Activated CD4-positive, alpha-beta T cell treated with anti-CD3 and anti-CD28 coated beads, Interleukin-2, Interleukin-4, amounts not matched to agents 100 ng/mL and 50 ng/mL, durations not matched to agents 16 hours and 8 hours (primary cell): ENCODE measurements at regions not wholly inside any gene's neighbourhood (a gene's known extent, or its start where the extent isn't known, plus 50 kb on each side); places are given as distances from the start of the nearest gene placed in this dataset.

Experiments
- DNase-seq: peaks from one replicate; pipeline ENCODE4 v3.0.0-alpha.2; 2020; ENCODE audit warnings: low spot score

DNA sequence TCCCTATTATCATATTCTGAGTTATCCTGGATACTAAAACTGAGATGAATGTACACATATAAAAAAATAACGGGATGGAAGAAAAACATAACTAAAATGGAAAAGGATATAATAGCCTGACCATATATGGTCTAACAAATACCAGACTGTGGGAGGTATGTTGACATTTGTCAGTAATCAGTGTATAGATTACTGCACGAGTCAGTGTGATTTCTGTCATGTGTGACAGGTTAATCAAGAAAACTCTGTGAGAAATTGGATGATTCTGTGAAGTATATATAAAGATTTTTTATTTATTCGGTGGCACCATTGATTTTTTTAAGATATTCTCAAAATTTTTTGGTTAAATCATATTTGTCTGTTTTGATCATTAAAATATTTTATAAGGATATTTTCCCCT lies 547.3 kb upstream of the B3GALT2 start:
- no peak for DNase-seq

DNA sequence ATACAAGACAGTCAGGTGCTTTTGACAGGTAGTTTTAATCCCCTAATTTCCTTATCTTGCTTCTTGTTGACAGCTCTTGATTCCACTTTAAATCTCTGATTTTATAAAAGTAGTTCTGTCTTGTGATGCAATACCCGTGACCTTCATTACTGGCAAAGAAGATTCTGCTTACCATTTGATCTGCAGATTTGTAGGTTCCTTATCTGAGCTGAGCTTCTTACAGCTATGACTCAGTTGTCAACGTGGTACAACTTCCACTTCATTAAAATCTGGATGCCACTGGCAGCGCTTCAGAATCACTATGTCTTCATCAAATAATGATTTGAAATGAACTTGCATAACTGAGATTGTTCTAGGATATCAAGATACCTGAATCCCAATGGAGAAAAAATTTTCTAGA lies 543.6 kb upstream of the B3GALT2 start:
- no peak for DNase-seq

DNA sequence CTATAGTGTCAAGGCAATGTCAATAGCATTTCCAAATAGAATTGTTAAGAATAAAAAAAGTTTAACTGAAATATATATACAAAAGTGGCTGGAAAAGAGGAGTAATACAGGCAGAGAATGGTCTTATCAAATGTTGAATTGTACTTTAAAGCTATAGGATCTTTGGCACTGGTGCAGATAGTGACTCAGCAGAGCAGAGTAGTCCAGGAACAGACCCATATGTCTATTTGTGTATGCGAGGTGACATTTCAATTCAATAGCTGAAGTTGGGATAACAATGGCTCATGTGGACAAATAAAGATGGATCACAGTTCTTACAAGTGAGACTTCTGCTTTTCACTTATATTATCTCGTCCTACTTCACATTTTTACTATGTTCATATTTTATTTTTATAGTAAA lies 543.0 kb upstream of the B3GALT2 start:
- DNase-seq: no peak

DNA sequence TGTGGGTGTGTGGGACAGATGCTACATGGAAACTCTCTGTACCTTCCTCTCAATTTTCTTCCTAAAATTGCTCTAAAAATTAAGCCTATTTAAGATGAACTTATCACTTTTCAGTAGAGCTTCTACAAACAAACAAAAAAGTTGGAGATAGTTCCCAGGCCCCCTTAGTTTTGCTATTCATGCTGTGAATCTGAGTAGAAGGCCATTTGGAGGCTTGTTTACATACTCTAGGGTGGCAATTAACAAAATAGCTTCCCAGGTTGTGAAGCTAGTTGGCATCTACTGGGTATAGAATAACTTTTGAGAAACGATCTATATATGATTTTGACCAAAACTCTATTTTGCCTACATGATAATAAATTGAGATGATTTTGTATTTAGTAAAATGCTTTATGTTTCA lies 541.4 kb upstream of the B3GALT2 start:
- no peak for DNase-seq

DNA sequence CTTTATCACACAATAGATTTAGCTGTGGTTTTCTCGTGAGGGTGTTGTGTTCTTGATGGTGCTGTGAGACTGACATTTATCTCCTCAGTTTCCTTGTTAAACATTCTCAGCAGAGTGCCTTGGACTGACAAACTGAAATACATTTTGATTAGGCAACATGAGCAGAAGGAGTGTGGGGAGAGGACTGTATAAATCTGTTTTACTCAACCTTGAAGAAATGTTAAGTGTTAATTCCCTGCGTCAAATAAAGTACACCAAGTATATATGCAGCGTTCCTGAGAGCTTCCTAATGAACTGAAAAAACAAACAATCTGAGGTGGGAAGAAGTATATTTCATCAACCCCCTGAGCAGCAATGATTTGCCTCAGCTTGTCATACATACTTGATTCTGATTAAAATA lies 540.3 kb upstream of the B3GALT2 start:
- no peak for DNase-seq

DNA sequence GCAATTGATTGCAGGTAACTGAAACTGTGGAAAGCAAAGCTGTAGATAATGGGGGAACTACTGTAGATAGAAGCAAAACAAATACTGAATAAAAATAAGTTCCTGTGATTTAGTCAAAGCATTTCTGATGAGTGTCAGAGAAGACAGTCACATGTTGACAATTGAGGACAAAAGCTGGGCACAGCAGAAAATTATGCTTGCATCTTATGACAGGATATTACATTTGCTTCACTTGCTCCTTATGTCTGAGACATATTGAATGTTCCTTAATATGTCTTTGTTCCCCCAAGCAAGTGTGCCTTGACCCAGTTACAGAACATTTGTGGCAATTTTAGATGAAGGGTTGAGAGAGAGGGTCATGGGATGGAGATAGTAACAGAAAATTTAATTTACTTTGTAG lies 526.0 kb upstream of the B3GALT2 start:
- no peak for DNase-seq

DNA sequence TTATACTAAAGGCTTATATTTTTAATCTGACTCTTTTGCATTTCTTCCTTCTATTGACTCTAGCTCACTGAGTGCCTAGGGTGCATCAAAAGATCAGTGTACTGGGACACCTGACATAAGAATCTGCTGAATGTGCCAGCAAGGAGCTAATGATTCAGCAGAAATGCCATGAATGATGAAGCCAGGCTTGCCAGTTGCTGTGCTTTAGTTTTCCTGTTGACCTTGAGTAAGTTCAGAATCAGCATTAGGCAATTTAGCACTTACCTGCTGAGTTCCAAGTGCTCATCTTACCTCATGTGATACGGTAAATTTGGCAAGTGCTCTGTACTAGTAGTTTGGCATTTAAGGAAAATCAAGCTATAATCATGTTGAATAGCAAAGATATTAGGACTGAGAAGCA lies 523.2 kb upstream of the B3GALT2 start:
- no peak for DNase-seq

DNA sequence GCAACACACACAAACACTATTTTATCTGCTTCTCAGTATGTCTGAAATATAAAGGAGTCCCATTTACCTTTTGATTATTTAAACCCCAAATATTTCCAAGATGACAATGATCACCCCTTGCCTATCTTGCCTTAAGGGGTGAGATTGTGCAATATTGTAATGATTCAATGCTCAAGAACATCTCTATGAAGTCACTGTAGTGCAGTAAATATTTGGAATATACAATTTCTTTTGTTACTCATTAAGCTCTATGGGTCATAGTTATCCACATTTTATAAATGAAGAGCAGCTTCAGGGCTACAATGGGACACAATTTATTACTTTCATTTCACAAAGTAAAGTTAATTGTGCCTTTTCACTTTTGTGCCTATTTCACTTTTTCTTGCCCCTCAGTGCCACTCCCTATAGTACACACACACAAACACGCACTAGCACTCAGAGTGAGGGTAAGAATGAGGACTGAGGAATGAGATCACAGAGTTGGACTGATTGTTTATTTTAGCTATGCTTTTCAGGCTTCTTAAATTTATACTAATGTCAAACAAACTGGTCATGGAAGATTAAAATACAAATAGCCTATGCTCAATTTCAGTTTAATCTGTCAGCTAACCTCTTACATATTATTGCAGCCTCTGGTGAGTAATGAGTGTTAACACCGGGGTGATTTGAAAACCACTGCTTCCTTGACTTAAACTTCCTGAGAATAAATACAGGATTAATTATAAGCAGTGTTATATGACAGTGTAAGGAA lies 521.0 kb upstream of the B3GALT2 start:
- no peak for DNase-seq

DNA sequence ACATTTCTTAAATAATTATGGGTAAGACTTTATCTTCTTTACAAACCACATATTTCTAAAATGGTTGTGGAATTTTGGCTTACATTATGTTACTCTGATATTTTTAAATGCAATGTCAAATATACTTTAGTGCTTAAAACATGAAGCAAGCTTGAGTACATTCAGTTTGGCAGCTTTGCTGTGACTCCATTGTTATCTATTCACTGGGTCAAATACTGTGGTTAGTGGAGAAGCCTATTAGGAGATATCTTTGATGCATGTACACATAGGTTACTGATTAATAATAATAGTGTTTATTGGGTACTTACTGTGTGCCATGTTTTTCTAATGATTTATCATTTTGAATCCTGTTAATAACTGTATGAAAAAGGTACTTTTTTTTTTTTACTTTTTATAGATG lies 520.4 kb upstream of the B3GALT2 start:
- DNase-seq: no peak

DNA sequence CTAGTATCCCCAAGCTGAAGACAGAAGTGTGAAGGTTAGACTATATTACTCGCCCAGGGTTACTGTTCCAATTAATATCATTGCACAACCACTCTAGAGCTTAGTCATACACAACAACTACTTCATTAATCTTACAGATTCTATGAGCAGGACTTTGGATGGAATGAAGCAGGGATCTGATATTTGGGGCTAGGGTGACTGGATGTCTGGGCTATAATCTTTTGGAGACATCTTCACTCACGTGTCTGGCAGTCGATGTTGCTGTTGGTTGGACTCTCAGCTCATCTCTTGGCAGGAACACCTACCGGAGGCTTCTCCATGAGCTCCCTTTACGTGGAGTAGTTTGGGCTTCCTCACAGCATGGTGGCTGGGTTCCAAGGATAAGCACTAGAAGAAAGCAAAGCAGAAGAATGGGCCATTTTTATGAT lies 519.2 kb upstream of the B3GALT2 start:
- no peak for DNase-seq

DNA sequence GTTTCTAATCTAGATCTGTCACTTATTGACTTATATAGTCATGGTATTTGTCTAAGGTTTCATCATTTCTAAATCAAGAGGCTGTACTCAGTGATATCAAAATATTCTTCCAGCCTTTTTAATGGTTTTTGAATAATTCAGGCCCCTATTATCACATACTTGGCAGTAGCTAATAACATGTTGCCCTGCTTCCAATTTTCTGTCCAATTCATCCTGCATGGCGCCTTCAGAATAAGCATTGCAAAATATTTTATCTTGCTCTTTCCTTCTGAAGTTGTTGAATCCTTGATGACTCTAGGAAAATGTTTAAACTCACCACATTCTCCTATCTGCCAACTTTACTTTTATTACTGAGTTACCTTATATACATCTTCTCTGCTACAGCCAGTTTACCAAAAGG lies 517.2 kb upstream of the B3GALT2 start:
- no peak for DNase-seq

DNA sequence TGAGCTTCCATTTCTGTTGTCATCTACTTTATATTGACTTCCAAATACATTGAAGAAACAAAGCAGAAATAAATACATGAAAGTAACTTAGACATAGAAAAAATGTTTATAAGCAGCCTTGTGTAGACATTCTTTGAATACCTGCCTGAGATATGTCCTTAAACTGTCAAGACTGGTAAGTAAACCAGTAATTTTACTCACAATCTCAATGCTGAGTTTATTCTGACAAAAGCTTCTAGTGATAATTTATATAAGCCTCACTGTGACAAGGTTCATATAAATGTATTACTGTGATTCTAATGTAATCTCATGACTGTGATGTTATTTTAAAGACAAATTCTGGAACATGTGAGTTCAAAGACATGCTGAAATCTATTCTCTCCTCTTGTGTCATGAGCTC lies 516.7 kb upstream of the B3GALT2 start:
- no peak for DNase-seq

DNA sequence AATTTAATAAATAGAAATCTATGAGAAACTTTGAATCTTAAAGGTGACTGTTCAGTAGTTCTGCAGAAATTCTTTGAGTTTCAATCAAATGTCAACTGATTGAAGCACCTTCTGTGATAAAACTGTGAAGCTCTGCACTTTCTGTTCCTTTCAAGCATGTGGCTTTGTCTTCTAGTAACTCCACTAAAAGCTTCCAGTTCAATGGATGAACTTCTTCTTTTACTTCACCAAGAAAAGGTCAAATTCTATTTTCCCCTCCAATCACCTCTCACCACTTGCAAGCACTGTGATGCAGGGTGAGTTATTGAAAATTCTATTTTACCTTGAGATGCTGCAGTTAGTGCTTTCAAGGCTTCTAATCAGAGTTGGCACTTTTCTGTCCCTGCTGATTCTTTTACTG lies 515.3 kb upstream of the B3GALT2 start:
- DNase-seq: peak; percentile 6

DNA sequence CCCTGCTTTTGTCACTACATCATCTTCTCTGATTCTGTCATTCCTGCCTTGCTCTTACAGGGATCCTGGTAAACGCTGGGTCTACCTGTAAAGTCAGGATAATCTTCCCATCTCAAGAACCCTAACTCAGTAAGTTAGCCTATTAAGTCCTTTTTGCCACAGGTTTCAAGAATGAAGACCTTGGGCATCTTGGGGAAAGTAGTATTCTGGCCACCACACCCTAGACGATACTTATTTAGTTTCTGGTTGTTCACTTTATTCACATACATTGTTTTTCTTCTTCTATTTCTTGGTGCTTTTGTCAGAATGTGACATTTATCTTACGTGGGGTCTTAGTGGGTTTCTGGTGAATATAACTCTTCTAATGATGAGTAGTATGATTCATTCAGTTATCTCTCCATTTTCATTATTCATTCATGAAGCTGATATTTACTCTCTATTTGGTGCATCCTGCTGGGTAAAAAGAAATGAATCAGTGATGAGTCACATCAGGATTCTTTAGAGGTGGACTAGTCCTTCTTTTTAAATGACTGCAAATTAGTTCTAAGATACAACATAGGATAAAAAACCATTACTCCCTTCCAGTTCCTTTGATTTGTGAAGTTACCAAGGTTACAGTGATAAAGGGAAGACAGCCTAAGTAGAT lies 514.4 kb upstream of the B3GALT2 start:
- DNase-seq: peak; percentile 78

DNA sequence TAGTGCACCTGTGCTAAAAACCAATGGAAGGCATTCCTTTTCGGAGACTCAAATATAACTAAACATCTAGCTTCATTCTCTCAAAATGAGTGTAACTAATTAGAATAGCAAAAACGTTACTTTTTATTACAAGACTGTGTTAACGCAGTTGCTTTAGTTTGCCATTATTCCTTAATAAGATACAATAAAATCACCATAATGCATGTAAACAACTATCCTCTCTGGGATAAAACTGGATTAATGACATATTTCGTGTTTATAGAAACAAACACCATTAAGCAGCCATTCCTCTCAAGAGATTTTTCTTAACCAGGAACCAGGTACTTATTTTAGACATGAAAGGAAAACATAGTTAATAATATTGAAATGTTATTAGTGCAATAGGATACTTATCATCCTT lies 512.8 kb upstream of the B3GALT2 start:
- DNase-seq: no peak

DNA sequence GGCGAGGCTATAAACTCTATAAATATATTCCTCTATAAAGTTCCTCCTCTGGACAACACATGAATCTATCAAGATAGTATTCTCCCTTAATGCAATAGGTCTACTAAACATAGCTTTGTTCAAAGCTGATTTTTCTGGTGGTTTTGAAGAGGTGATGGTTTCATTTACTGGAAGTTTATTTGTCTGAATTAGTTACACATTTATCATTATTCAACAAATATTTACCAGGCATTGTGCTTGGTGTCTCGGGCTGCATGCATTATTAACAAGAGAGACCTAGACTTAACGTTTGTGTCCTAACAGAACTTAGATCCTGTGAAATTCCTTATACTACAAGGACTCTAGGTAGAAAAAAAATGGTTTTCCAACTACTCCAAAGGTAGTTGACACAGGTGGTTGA lies 511.4 kb upstream of the B3GALT2 start:
- no peak for DNase-seq

DNA sequence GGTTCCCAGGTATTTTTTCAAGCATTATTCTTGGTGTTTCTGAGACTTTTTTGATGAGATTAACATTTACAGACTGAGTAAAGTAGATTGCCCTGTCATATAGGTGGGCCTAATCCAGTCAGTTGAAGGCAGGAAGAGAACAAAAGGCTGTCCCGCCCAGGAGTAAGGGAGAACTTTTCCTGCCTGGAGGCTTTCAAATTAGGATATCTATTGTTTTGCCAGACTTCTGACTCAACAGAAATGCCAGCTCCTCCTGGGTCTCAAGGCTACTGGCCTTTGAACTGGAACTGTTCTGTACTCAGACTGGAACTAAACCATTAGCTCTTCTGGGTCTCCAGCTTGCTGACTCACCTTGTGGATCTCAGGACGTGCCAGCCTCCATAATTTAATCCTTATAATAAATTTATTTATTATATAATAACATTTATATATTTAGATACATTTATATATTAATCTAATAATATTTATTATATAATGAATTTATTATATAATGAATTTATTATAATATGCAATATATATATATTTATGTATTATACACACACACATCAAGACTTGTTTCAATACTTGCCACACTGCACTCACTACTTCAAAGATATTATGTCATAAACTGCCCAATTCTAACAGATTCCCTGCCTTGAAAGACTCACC lies 510.8 kb upstream of the B3GALT2 start:
- no peak for DNase-seq

DNA sequence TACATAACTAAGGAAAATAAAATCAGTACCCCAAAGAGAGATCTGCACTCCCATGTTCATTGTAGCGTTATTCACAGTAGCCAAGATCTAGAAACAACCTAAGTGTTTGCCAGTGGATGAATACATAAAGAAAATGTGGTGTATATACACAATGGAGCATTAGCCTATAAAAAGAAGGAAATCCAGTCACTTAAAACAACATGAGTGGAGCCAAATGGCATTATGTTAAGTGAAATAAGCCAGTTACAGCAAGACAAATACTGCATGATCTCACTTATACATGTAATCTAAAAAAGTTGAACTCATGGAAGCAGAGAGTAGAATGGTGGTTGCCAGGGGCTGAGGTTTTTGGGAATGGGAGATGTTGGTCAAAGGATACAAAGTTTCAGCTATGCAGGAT lies 508.3 kb upstream of the B3GALT2 start:
- no peak for DNase-seq

DNA sequence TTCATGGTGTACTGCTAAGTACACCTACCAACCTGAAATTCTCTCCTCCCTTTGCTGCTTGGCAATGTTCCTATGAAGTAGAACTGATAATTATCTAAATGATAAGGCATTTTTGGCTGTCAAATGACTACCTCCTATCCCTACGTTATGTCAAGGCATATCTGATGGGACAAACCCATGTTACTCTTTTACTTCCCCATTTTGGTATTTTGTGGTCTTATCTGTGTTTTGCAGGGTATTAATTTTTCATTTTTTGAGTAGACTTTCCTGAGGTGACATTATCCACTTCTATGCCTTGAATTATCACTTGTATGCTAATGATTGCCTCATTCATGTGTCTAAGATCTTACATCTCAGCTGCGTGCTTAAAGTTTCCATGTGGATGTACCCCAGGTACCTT lies 499.6 kb upstream of the B3GALT2 start:
- no peak for DNase-seq

DNA sequence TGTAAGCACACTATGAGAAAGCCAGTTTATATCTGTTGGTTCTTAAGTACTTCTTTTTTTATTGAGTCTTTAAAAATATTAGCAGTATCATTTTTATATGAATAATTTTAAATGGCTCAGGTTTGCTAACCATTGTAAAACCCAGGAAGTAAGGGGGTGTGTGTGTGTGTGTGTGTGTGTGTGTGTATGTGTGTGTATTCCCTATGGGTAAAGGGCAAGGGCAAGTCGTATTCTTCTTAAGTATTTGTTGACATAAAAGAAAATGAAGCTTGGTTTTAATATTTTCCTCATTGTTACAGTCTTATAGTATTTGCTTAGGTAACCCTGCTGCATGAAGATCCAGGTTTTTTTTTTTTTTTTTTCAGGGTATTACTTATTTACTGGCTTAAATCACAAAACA lies 495.0 kb upstream of the B3GALT2 start:
- no peak for DNase-seq

DNA sequence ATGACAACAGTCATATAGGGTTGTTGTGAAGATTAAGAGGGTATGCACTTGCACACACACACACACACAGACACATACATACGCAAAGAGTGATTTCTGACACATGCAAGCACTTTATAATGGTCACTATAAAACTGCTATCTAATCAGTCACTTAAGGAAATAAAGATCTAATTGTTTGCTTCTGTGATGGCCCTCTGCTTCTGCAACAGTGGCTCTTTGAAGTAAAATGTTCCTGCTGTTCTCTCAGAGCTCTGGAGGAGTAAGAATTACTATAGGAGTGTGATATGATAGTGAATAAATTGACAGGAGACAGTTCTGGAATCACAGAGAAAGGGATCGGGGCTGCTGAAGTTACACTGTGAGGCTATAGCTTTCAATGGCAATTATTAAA lies 494.5 kb upstream of the B3GALT2 start:
- DNase-seq: no peak

DNA sequence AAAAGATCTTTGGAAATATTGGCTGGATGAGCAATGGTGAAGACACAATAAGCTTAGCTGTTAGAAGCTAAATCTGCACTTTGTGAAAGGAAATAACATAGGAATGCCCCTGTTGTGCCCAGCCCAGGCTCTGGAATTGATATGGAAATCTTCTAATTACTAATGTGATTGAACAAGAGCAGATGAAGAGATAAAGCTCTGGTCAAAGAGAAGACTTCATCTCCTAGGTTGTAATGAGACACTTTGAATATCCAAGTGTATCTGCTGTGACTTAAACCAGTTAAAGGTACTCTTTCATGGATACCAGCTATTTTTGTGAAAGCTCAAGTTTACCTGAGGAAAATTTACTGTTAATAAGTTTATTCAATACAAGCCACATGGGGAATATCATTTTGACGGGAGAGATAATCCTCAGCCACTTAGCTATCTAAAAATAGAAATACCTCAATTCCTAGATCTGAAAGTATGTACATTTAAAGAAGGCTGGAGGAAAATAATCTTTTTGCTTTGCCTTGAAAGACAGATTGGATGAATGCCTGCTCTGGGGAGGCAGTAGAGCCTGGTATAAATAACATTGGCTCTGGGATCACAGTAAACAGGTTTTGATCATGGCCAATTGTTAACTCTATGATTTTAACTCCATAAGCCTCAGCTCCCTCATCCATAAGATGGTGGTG lies 494.0 kb upstream of the B3GALT2 start:
- DNase-seq: no peak

DNA sequence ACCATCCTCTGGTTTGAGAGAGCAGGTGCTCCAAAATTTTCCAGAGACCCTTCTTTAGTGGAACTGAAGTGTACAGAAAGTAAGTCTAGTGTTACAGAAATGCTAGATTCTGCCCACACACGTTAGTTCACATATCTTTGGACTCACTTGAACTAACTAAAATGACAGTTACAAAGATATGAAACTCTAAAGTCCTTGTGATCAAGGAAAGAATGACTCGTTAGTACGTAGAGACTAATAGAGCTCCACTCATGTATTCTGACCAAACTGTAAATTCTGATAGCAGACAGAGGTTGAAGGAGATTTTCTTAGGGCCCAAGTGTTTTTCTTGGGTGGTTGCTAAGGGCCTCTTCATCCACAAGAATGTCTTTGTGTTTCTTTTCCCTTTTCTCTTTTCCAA lies 491.5 kb upstream of the B3GALT2 start:
- no peak for DNase-seq
